Transverse colon (tissue), 4 donors: ENCODE measurements at regions not wholly inside any gene's neighbourhood (a gene's known extent, or its start where the extent isn't known, plus 50 kb on each side); places are given as distances from the start of the nearest gene placed in this dataset.

ENCODE experiments used
- DNase-seq: peaks from one replicate; pipeline ENCODE4 v3.0.0-alpha.2; 2019
- H3K27ac ChIP-seq, 4 donors: fragments of 200-600 bp; sonication (generic); 2 replicates each; pipeline ENCODE4 v1.5.1; 2016 to 2018; ENCODE audit warnings: inconsistent platforms in 4 of 4
- H3K27me3 ChIP-seq: fragments of 200-600 bp; sonication (generic); 2 replicates; pipeline ENCODE4 v1.5.1; 2017; ENCODE audit warnings: inconsistent platforms
- H3K36me3 ChIP-seq, 4 donors: fragments of 200-600 bp; sonication (generic); 2 replicates each; pipeline ENCODE4 v1.5.1; 2017 to 2019; ENCODE audit warnings: inconsistent platforms in 4 of 4
- H3K4me1 ChIP-seq, 4 donors: fragments of 200-600 bp; sonication (generic); 2 replicates each; pipeline ENCODE4 v1.5.1; 2017 to 2020; ENCODE audit warnings: inconsistent platforms in 4 of 4
- H3K4me3 ChIP-seq, 4 donors: fragments of 200-600 bp; sonication (generic); 1 replicate in 1 of 4; 2 replicates in 3 of 4; pipeline versions ENCODE4 v1.5.1 to v1.6.1; 2017 to 2019; ENCODE audit warnings: inconsistent platforms in 4 of 4
- H3K9me3 ChIP-seq, 2 donors: fragments of 200-600 bp; sonication (generic); 2 replicates each; pipeline ENCODE4 v1.5.1; 2017 to 2019; ENCODE audit warnings: inconsistent platforms in 2 of 2
- EP300 ChIP-seq: sonication (generic); formaldehyde crosslinking; IDR thresholded peaks from one replicate; pipeline ENCODE4 v1.6.1; 2017; ENCODE audit warnings: antibody characterized with exemption, low read depth
- POLR2A ChIP-seq: fragments of 450-650 bp; IDR thresholded peaks from one replicate; pipeline ENCODE4 v1.6.1; 2016; ENCODE audit warnings: antibody characterized with exemption, mild to moderate bottlenecking, moderate library complexity
- POLR2AphosphoS5 ChIP-seq, 3 donors: sonication (generic); formaldehyde crosslinking; IDR thresholded peaks; one replicate each; pipeline ENCODE4 v1.6.1; 2016; ENCODE audit warnings: antibody characterized with exemption in 3 of 3
- WGBS, 2 donors: methylation state at CpG; one replicate each; pipeline ENCODE4 v1.1.5; 2018; ENCODE audit warnings: low coverage in 1 of 2; 5-methylcytosine and 5-hydroxymethylcytosine counted together
- in situ Hi-C, 4 donors: fragments of 200-750 bp; cut with MboI; loops; one replicate each; pipeline versions ENCODE4 v1.15.0 to v1.15.1; 2017; ENCODE audit warnings: low sequenced_read_pairs in 3 of 4, low pct_ligation_motif_present in 1 of 4, low pct_unique_long_range_greater_than_20kb in 1 of 4
- intact Hi-C: fragments of 100-400 bp; cut with DNase I; formaldehyde crosslinking; loops from one replicate; pipeline ENCODE4 v1.15.1; 2023; ENCODE audit warnings: low total_unique reads
- TF ChIP-seq, protein P1 (sequence below), 5 experiments: fragments of 200-600 bp in 3 of 5; fragments of 450-650 bp in 2 of 5; sonication (generic) in 3 of 5; IDR thresholded peaks; 1 replicate in 2 of 5; 2 replicates in 3 of 5; pipeline ENCODE4 v1.5.1; 2016 to 2017; ENCODE audit warnings: antibody characterized with exemption in 5 of 5, inconsistent platforms in 3 of 5, mild to moderate bottlenecking in 2 of 5, moderate library complexity in 1 of 5

DNA sequence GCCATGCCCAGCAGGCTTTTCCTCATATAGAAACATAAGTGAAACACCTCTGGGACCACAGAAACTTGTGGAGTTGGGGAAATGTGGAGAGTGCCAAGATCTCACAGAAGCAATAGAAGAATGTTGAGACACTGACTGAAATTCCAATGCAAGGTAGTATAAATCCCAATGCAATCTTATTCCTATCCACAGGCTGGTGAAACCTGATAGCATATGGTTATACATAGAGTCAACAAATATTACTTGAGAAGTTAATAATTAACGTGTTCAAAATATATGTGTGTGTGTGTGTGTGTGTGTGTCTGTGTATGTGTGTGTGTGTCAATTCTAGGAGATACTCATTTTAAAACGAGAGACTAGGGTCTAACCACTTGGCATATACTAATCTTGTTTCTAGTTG lies 776.8 kb upstream of the ACVR2A start:
- 52 to 57% methylated on average over 2 of the region's 2 CpGs for WGBS, 2 donors
- TF ChIP-seq, protein P1, sequence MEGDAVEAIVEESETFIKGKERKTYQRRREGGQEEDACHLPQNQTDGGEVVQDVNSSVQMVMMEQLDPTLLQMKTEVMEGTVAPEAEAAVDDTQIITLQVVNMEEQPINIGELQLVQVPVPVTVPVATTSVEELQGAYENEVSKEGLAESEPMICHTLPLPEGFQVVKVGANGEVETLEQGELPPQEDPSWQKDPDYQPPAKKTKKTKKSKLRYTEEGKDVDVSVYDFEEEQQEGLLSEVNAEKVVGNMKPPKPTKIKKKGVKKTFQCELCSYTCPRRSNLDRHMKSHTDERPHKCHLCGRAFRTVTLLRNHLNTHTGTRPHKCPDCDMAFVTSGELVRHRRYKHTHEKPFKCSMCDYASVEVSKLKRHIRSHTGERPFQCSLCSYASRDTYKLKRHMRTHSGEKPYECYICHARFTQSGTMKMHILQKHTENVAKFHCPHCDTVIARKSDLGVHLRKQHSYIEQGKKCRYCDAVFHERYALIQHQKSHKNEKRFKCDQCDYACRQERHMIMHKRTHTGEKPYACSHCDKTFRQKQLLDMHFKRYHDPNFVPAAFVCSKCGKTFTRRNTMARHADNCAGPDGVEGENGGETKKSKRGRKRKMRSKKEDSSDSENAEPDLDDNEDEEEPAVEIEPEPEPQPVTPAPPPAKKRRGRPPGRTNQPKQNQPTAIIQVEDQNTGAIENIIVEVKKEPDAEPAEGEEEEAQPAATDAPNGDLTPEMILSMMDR (IDR thresholded peaks at IDR 0.05), result no peak
- H3K4me1 ChIP-seq, result no peaks in the 10 kb centered on the region
- H3K4me3 ChIP-seq, result no peak overlapping the region
- no peak for DNase-seq
- H3K27ac ChIP-seq, result no peak overlapping the region
- no peaks in the 10 kb centered on the region for H3K36me3 ChIP-seq
- H3K9me3 ChIP-seq, result no peaks in the 10 kb centered on the region
- H3K27me3 ChIP-seq, result peaks cover 3% of the 10 kb centered on the region
- in situ Hi-C loops (loop anchor here in 1 of 4 donors (25.0 kb wide), 1 partner anchor 844 kb away; no protein-coding TSS in a partner anchor), intact Hi-C loops (no loop called here)

DNA sequence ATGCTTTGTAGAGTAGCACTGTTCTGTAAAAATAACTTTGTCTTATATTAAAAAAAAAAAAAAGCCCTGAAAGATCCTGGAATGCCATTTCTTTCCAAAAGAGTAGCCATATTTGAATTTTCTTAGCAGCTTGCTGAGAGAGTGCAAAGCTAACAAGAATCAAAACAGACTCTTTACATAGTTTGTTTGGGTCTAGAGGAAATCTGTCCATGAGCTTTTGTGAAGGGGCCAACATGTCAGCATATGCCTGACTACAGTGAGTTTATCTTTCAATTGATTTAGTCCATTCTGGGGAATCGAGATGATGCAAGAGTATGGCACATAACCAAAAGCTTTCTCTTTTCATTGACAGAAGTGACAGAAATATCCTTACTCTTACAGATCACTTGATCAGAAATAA lies 777.7 kb upstream of the ACVR2A start:
- H3K9me3 ChIP-seq, result no peaks in the 10 kb centered on the region
- no peaks in the 10 kb centered on the region for H3K36me3 ChIP-seq
- WGBS, 2 donors, result 74 to 100% methylated on average over 1 of the region's 1 CpG
- H3K4me3 ChIP-seq, result no peak overlapping the region
- H3K4me1 ChIP-seq, result no peaks in the 10 kb centered on the region
- TF ChIP-seq POLR2AphosphoS5 (IDR thresholded peaks at IDR 0.05) (no peak), EP300 (no peak), POLR2A (no peak)
- TF ChIP-seq, protein P1 (IDR thresholded peaks at IDR 0.05), result no peak
- in situ Hi-C loops (loop anchor here in 1 of 4 donors (25.0 kb wide), 1 partner anchor 845 kb away; no protein-coding TSS in a partner anchor), intact Hi-C loops (no loop called here)
- no peak for DNase-seq
- peaks cover 3% of the 10 kb centered on the region for H3K27me3 ChIP-seq
- no peak overlapping the region for H3K27ac ChIP-seq

DNA sequence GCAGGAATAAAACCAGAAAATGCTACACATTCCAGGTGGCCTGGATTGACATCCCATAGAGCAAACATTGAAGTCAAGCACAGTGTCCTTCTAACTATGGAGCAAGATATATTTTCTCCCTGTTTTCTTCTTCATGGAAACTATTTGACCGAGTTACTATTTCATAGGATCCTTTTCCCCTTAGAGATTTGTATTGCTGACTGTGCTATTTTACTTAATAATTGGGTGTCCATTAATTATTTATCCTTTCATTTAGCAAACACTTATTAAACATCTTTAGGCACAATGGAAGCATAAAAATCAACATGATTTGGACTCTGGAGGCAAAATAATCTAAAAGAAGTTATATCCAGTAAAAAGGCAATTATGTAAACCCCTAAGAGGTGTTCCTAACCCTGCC lies 782.8 kb upstream of the ACVR2A start:
- 49 to 88% methylated on average over 1 of the region's 1 CpG for WGBS, 2 donors

DNA sequence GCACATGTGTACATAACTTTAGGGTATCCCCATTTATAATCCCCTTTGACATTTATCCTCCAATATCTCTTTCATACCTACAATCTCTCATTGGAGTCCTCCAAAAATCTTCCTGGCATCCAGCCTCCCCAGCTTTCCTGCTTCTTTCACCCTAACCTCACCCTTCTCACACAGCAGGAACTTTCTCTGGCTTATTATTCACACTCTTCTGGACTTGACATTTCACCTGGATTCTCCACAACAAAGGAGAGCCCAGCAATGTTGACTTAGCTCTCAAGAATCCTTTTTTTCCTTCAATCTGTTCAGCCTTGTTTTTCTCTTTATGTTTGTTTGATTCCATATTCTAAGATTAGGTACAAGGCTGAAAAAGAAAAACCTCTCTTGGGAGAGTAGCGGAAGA lies 783.6 kb upstream of the ACVR2A start:
- Histone ChIP-seq H3K27ac (no peak overlapping the region), H3K36me3 (no peaks in the 10 kb centered on the region), H3K9me3 (no peaks in the 10 kb centered on the region), H3K27me3 (no peaks in the 10 kb centered on the region), H3K4me3 (no peak overlapping the region), H3K4me1 (no peaks in the 10 kb centered on the region)
- WGBS, 2 donors, result 89 to 100% methylated on average over 1 of the region's 1 CpG
- TF ChIP-seq POLR2A (no peak), EP300 (no peak), POLR2AphosphoS5 (IDR thresholded peaks at IDR 0.05) (no peak)
- TF ChIP-seq, protein P1 (IDR thresholded peaks at IDR 0.05), result no peak
- intact Hi-C loops, result no loop called here
- in situ Hi-C loops, result loop anchor here in 1 of 4 donors (25.0 kb wide), 1 partner anchor 851 kb away; no protein-coding TSS in a partner anchor
- no peak for DNase-seq

More for the DNA sequence above, 782.8 kb upstream of the ACVR2A start:
- Histone ChIP-seq H3K27me3 (no peaks in the 10 kb centered on the region), H3K36me3 (no peaks in the 10 kb centered on the region), H3K9me3 (no peaks in the 10 kb centered on the region), H3K4me1 (no peaks in the 10 kb centered on the region), H3K27ac (no peak overlapping the region), H3K4me3 (no peak overlapping the region)
- in situ Hi-C loops (loop anchor here in 1 of 4 donors (25.0 kb wide), 1 partner anchor 850 kb away; no protein-coding TSS in a partner anchor), intact Hi-C loops (no loop called here)
- TF ChIP-seq POLR2A (no peak), POLR2AphosphoS5 (IDR thresholded peaks at IDR 0.05) (no peak), EP300 (no peak)
- TF ChIP-seq, protein P1 (IDR thresholded peaks at IDR 0.05), result no peak
- DNase-seq, result no peak
